GM21526 (cell line): ENCODE measurements at regions not wholly inside any gene's neighbourhood (a gene's known extent, or its start where the extent isn't known, plus 50 kb on each side); places are given as distances from the start of the nearest gene placed in this dataset.
"Not testable (repeated sequence)": the region's sequence is repeated elsewhere in the genome, so short reads cannot be mapped to it uniquely, and the experiment has no call there.

Source experiments
- ATAC-seq: cut with Tn5 transposase; IDR thresholded peaks from one replicate; pipeline ENCODE4 v1.9.1; 2021; ENCODE audit warnings: moderate library complexity; ENCODE audit not compliant: unreplicated experiment, low FRiP score

DNA sequence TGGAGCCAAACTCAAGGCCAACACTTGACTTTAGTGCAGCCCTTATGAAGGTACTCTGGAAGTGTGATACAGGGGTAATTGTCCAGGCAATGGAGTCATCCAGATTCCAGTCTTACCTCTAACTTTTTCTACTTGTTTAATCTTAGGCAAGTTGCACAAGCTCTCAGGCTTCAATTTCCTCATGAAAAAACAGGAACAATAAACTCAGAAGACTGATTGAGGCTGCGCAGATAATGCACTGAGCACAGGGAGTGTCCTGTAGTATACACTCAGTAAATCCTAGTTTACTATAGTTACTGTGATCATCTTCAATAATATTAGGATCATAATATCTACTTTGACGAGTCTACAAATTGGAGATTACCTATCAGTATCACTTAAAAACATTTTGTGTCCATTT is 127.5 kb upstream of the SMLR1 start:
- no peak for ATAC-seq

DNA sequence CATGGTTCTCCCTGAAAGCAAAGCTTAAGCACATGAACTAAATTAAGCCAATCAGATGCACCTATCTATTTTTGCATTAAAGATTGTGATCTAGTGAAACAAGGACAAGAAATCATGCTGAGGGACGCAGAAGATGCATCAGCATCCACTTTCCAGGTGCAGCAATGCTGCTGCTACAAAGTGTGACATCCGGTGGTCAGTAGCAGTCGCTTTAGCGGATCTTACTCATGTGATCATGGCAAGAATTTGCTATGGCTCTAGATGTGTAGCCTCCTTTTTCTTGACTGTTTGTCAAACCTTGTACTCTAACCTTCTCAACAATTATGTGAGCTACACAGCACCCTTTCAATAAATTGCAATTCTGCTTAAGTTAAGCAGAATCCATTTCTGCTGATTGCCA is 126.8 kb upstream of the SMLR1 start:
- ATAC-seq: no peak

DNA sequence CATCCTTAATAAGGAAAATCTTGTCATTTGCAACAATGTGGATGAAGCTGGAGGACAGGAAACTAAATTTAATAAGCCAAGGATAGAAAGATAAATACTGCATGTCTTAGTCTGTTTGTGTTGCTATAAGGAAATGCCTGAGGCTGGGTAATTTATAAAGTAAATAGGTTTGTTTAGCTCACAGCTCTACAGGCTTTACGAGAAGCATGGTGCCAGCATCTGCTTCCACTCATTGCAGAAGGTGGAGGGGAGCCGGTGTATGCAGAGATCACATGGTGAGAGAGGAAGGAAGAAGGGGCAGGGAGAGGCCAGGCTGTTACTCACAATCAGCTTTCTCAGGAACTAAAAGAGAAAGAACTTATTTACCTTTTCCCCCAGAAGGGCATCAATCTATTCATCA is 118.9 kb upstream of the SMLR1 start:
- no peak for ATAC-seq

DNA sequence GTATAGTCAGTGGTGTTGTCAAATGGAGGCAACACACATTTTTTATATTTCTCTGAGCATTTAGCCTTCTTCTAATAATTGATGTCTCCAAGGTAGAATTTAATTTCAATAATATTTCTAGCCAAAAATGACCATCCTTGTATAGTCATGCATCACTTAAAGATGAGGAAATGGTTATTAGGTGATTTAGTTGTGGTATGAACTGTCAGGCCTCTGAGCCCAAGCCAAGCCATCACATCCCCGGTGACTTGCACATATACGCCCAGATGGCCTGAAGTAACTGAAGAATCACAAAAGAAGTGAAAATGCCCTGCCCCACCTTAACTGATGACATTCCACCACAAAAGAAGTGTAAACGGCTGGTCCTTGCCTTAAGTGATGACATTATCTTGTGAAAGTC is 115.6 kb upstream of the SMLR1 start:
- not testable (repeated sequence) for ATAC-seq

- ATAC-seq: no peak
Measured at GRCh38 chr6:130713144-130713543, 114.1 kb upstream of the SMLR1 start.

- no peak for ATAC-seq
Measured at GRCh38 chr6:130715058-130715457, 112.1 kb upstream of the SMLR1 start.

GRCh38 chr6:130716466-130716865 is 110.7 kb upstream of the SMLR1 start:
- no peak for ATAC-seq

- no peak for ATAC-seq
Measured at GRCh38 chr6:130717657-130718056, 109.5 kb upstream of the SMLR1 start.

DNA sequence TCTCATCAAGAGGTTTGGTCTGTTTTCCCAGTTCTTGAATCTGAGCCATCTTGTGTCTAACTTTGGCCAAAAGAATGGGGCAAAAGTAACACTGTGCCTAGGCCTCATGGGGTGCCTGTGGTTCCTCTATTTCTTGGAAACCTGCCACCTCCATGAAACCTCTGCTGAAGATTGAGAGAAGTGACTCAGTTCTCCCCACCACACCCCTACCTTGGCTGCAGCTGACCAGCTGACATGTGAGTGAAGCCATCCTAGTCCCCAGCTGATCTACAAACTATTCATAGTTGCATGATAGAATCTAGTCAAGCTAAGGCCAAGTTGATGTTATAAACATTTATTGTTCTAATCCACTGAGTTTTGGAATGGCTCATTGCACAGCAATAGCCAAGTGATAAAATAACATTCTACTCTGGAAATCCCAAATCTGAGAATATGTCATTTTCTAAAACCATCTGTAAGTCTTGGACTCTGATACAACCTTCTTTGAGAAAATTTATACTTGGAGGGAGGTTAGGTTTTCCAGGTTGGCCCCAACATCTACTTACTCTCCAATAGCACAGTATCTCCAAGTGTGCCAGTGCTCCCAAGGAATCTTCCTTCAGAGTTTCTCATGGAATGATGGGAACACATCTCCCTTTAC is 107.0 kb upstream of the SMLR1 start:
- no peak for ATAC-seq

GRCh38 chr6:130724089-130724488 is 103.1 kb upstream of the SMLR1 start:
- no peak for ATAC-seq

GRCh38 chr6:130725551-130725950 is 101.7 kb upstream of the SMLR1 start:
- no peak for ATAC-seq

GRCh38 chr6:130728064-130728463 is 99.1 kb upstream of the SMLR1 start:
- not testable (repeated sequence) for ATAC-seq

GRCh38 chr6:130730600-130730999 is 96.6 kb upstream of the SMLR1 start:
- no peak for ATAC-seq

GRCh38 chr6:130734161-130734560 is 93.0 kb upstream of the SMLR1 start:
- no peak for ATAC-seq

DNA sequence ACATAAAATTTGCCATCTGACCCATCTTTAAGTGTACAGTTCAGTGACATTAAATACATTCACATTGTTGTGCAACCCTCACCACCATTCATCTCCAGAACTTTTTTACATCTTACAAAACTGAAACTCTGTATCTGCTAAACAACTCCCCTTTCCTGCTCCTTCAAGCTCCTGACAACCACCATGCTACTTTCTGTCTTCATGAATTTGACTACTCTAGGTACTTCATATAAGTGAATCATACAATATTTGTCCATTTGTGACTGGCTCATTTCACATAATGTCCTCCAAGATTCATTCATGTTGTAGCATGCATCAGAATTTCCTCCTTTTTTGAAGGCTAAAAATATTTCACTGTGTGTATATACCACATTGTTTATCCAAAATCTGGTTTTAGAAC is 86.9 kb upstream of the SMLR1 start:
- no peak for ATAC-seq

GRCh38 chr6:130742131-130742681 is 85.0 kb upstream of the SMLR1 start:
- no peak for ATAC-seq

GRCh38 chr6:130743175-130743574 is 84.0 kb upstream of the SMLR1 start:
- no peak for ATAC-seq

DNA sequence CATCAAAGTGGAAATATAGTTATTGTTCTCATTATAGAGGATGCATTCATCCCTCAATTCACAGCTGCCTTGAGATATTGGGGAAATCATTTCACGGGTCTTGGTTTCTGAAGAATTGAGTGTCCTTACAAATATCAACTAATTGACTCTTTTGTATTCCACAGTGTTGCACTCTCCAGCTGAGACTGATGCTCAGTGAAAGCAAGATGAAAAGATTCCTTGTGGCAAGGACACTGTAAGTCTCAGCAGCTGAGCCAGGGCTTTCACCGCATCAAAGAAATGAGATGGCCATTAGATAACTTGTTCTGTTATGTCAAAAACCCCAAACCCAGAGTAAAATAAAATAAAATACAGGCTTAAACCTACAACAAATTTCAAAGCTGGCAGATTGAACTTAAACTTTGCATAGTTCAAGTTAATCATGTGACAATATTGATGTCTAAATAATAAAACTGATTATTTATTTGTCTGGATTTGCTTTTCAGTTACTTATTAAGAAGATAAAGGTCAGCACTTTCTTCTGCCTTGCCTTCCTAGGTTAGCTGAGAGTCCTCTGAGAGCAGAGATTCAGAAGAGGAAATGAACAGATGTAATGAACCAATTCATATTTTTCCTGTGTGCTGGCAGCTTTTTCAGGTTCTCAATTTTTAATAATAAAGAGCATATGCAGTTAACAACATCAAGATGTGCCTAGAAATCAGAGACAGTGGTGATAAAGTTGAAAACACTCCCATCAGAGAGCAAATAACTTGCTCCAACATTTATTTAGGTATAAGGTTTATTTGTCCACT is 82.4 kb upstream of the SMLR1 start:
- no peak for ATAC-seq

DNA sequence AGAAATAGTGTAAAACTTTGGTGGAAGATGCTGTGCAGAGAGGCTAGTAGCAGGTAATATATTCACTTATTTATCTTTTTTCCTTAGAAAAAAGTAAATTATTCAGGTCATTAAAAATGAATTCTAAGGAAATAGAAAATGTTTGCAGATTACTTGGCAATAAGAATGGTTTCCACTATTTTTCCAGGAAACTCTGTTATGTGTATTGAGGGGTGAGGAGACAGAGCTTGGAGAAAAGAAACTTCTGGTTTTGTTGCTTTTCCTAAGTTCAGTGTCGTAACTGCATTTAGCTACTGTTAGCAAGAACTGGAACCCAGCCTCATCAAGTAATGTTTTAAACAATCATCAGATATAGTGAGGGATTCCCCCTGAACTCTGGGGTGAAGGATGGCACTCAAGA is 79.2 kb upstream of the SMLR1 start:
- no peak for ATAC-seq

GRCh38 chr6:130749402-130749801 is 77.8 kb upstream of the SMLR1 start:
- ATAC-seq: no peak

- no peak for ATAC-seq
Measured at GRCh38 chr6:130752267-130752666, 74.9 kb upstream of the SMLR1 start.

- ATAC-seq: no peak
Measured at GRCh38 chr6:130754786-130755367, 72.3 kb upstream of the SMLR1 start.
